Heart left ventricle (tissue), 16 donors: ENCODE measurements at regions not wholly inside any gene's neighbourhood (a gene's known extent, or its start where the extent isn't known, plus 50 kb on each side); places are given as distances from the start of the nearest gene placed in this dataset.

Experiments
- ATAC-seq, 4 donors: fragments of 200-7000 bp; cut with Tn5 transposase; one replicate each; pipeline ENCODE4 v1.9.1; 2020 to 2022; ENCODE audit warnings: moderate library complexity in 4 of 4, mild to moderate bottlenecking in 3 of 4, moderate number of reproducible peaks in 1 of 4
- DNase-seq, 5 donors: peaks; one replicate each; pipeline ENCODE4 v3.0.0-alpha.2; 2020
- H3K27ac ChIP-seq, 12 donors: fragments of 200-600 bp; sonication (generic) in 4 of 12; one replicate each; pipeline versions ENCODE4 v1.5.0 to v1.8.0; 2016 to 2022; ENCODE audit warnings: mild to moderate bottlenecking in 2 of 12
- H3K27me3 ChIP-seq, 9 donors: fragments of 200-600 bp; sonication (generic) in 2 of 9; one replicate each; pipeline versions ENCODE4 v1.5.1 to v1.8.0; 2016 to 2022; ENCODE audit warnings: mild to moderate bottlenecking in 3 of 9
- H3K36me3 ChIP-seq, 9 donors: fragments of 200-600 bp; sonication (generic) in 2 of 9; one replicate each; pipeline versions ENCODE4 v1.5.0 to v1.8.0; 2018 to 2022; ENCODE audit warnings: mild to moderate bottlenecking in 2 of 9
- H3K4me1 ChIP-seq, 12 donors: fragments of 200-600 bp; sonication (generic) in 4 of 12; one replicate each; pipeline versions ENCODE4 v1.5.0 to v1.8.0; 2016 to 2022; ENCODE audit warnings: mild to moderate bottlenecking in 3 of 12
- H3K4me3 ChIP-seq, 12 donors: fragments of 200-600 bp; sonication (generic) in 4 of 12; one replicate each; pipeline versions ENCODE4 v1.5.0 to v1.8.0; 2017 to 2022; ENCODE audit warnings: mild to moderate bottlenecking in 9 of 12, moderate library complexity in 4 of 12
- H3K9me3 ChIP-seq, 12 donors: fragments of 200-600 bp; sonication (generic) in 4 of 12; one replicate each; pipeline versions ENCODE4 v1.5.0 to v1.8.0; 2016 to 2022; ENCODE audit warnings: mild to moderate bottlenecking in 1 of 12
- POLR2A ChIP-seq, 2 donors: fragments of 450-650 bp; IDR thresholded peaks; one replicate each; pipeline ENCODE4 v1.6.1; 2017; ENCODE audit warnings: antibody characterized with exemption in 2 of 2, mild to moderate bottlenecking in 2 of 2, moderate library complexity in 2 of 2
- WGBS, 4 donors: extraction: QIAGEN DNeasy Blood & Tissue Kit in 2 of 4; methylation state at CpG; one replicate each; pipeline versions ENCODE4 v1.1.5 to v1.1.7; 2013 to 2018; 5-methylcytosine and 5-hydroxymethylcytosine counted together
- intact Hi-C, 10 donors: fragments of 100-400 bp; cut with DNase I; formaldehyde crosslinking; loops; one replicate each; pipeline versions ENCODE4 v1.11.1 to v1.14.2; 2022
- TF ChIP-seq, protein P1 (sequence below), 12 donors: fragments of 200-600 bp; sonication (generic) in 4 of 12; IDR thresholded peaks; one replicate each; pipeline versions ENCODE4 v1.5.0 to v1.8.0; 2018 to 2022; ENCODE audit warnings: antibody characterized with exemption in 12 of 12, mild to moderate bottlenecking in 5 of 12
- donor health status: ischemic (EF 13 %, LVEDD 7.1; RV severe dilation, severe dysfunction).
- donor health status: healthy with polysubstance abuse.
- donor health status: DM: no; HTN: yes; CAD: no.
- donor health status: DM: no; HTN: no; CAD: no.
- donor health status: ischemic (EF 25% LVEDD 6.9; RV normal size, moderate dysfunction).
- donor health status: ischemic (EF 25% LVEDD 5.7; RV mildly dilated, moderate dysfunction).
- donor health status: healthy.
- donor health status: DM: yes; HTN: yes; CAD: no.
- donor health status: ischemic (EF 35%, LVEDD 5.7; RV mildly dilated, moderate dysfunction).
- donor health status: nonischemic (EF 11% LVEDD 7.7; RV severe dilation, severe dysfunction).
- donor health status: DM: yes; HTN: yes; CAD: no.
- donor health status: PGD.
- donor health status: ischemic (EF 29% LVEDD 5.4; RV normal size, mild dysfunction).
- donor health status: nonischemic (EF 23%, LVEDD 6.1; RV moderate dilation, normal function).

DNA sequence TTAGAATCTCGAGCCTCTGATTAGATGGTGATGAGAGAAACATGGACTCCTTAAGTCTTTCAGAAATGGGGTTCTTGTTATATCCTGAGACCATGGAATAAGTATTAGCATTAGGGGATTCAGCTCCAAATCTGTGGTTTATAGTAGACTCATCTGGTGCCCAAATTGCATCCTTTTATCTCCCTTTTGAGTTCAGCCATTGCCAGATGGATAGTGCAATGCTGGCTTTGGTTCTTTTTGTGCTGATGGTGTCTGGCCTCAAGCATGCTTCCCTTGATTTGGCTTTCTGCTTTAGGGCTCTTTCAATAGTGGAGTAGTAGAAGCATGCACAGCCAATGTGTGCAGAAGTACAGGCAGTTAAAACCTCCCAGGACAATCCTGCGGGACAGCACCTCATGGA lies 306.4 kb downstream of the TSN start:
- intact Hi-C loops: no loop called here
- TF ChIP-seq POLR2A (IDR thresholded peaks at IDR 0.05): no peak
- TF ChIP-seq, protein P1, sequence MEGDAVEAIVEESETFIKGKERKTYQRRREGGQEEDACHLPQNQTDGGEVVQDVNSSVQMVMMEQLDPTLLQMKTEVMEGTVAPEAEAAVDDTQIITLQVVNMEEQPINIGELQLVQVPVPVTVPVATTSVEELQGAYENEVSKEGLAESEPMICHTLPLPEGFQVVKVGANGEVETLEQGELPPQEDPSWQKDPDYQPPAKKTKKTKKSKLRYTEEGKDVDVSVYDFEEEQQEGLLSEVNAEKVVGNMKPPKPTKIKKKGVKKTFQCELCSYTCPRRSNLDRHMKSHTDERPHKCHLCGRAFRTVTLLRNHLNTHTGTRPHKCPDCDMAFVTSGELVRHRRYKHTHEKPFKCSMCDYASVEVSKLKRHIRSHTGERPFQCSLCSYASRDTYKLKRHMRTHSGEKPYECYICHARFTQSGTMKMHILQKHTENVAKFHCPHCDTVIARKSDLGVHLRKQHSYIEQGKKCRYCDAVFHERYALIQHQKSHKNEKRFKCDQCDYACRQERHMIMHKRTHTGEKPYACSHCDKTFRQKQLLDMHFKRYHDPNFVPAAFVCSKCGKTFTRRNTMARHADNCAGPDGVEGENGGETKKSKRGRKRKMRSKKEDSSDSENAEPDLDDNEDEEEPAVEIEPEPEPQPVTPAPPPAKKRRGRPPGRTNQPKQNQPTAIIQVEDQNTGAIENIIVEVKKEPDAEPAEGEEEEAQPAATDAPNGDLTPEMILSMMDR (IDR thresholded peaks at IDR 0.05): no peak
- WGBS, 4 donors: 75 to 87% (median 81%) methylated on average over 2 of the region's 2 CpGs
- Histone ChIP-seq H3K27ac (no peak overlapping the region), H3K36me3 (no peaks in the 10 kb centered on the region), H3K9me3 (no peaks in the 10 kb centered on the region), H3K27me3 (no peaks in the 10 kb centered on the region), H3K4me1 (peaks cover 0 to 3% (median 0%) of the 10 kb centered on the region in 12 donors), H3K4me3 (no peak overlapping the region)
- no peak for DNase-seq
- ATAC-seq: no peak

DNA sequence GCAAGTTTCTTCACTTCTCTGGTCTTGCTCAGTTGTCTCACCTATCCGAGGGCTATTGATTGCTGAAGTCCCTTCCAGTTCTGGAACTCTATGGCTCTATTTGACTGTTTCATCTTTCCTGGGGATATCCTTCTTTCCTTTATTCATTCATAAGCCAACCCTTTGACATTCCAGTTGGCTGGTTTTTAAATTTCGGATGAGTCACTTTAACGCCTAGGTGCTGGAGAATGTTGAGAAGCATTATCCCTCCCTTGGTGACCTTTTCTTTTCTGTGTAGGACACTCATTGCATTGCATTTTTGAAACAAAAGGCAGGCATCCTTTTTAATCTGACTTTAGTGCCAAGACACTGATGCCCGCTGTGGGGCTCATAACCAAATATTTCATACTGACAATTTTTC lies 307.1 kb downstream of the TSN start:
- DNase-seq (no peak), ATAC-seq (no peak)
- Histone ChIP-seq H3K4me3 (no peak overlapping the region), H3K27me3 (no peaks in the 10 kb centered on the region), H3K4me1 (peaks cover 0 to 3% (median 0%) of the 10 kb centered on the region in 12 donors), H3K9me3 (no peaks in the 10 kb centered on the region), H3K36me3 (no peaks in the 10 kb centered on the region), H3K27ac (no peak overlapping the region)
- TF ChIP-seq POLR2A (IDR thresholded peaks at IDR 0.05): no peak
- TF ChIP-seq, protein P1 (IDR thresholded peaks at IDR 0.05): no peak
- intact Hi-C loops: no loop called here
- 60 to 63% (median 62%) methylated on average over 4 of the region's 4 CpGs for whole genome bisulfite sequencing, 4 donors

DNA sequence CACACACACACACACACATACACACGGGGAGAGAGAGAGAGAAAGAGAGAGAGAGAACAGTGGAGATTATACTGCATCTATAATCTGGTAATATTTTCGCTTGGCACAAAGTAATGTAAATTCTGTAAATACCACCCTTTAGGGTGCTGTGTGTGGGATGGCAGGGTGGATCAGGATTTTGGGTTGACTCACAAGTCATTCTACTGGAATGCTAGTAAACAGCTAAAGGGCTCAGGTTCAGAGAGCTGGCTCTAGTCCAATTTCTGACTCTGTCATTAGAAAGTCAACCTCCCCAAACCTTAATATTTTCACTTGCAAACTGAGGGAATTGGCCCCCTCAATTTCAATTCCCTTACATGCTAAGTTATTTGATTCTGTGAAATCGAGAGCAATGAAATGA lies 308.3 kb downstream of the TSN start:
- 81 to 89% (median 85%) methylated on average over 3 of the region's 3 CpGs for WGBS, 4 donors
- H3K4me1 ChIP-seq: peaks cover 0 to 3% (median 0%) of the 10 kb centered on the region in 12 donors
- no peaks in the 10 kb centered on the region for H3K9me3 ChIP-seq
- H3K27me3 ChIP-seq: peaks cover 0 to under 1% (median 0%) of the 10 kb centered on the region in 9 donors
- H3K4me3 ChIP-seq: no peak overlapping the region
- H3K27ac ChIP-seq: no peak overlapping the region
- H3K36me3 ChIP-seq: no peaks in the 10 kb centered on the region
- DNase-seq: no peak
- intact Hi-C loops: no loop called here
- ATAC-seq: no peak
- TF ChIP-seq, protein P1 (IDR thresholded peaks at IDR 0.05): no peak
- TF ChIP-seq POLR2A (IDR thresholded peaks at IDR 0.05): no peak

DNA sequence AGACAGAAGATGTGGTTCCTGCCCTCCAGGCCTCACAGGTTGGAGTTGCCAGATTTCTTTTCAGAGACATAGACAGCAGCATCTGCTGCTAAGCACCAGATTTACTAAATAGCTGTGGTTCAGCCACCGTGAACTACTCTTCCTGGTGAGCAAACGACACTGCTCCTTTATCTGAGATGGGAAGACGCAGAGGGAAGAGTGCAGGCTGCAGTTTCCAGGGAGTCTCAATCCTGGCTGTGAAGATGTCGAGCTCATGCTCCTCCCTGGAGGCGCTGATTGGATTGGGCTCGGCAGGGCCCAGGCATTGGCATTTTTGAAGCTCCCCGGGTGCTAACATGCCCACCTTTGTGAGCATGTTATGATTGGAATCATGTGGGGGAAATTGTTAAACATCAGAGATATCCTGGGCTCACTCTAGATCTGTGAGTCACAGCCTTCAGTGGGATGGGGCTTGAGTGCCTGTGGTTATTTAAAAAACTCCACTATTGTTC lies 314.8 kb downstream of the TSN start:
- WGBS, 4 donors: 52 to 66% (median 61%) methylated on average over 7 of the region's 7 CpGs
- no peak for TF ChIP-seq POLR2A (IDR thresholded peaks at IDR 0.05)
- TF ChIP-seq, protein P1 (IDR thresholded peaks at IDR 0.05): no peak
- Histone ChIP-seq H3K4me3 (no peak overlapping the region), H3K27ac (no peak overlapping the region), H3K4me1 (no peaks in the 10 kb centered on the region), H3K36me3 (no peaks in the 10 kb centered on the region), H3K27me3 (peaks cover 0 to 3% (median 0%) of the 10 kb centered on the region in 9 donors), H3K9me3 (no peaks in the 10 kb centered on the region)
- intact Hi-C loops: no loop called here
- ATAC-seq (no peak), DNase-seq (no peak)
